ENCODE measurements at regions not wholly inside any gene's neighbourhood (a gene's known extent, or its start where the extent isn't known, plus 50 kb on each side); places are given as distances from the start of the nearest gene placed in this dataset.

GRCh38 chr4:15250021-15250441, 177.8 kb upstream of the C1QTNF7 start:
- TF ChIP-seq CTCF (IDR thresholded peaks at IDR 0.05; ENCODE audit: poor library complexity, severe bottlenecking) (no peak), MXI1 (conservative IDR thresholded peaks at IDR 0.05; ENCODE audit: poor library complexity, severe bottlenecking) (no peak)

Data from neural cell (in vitro differentiated cells).